Gastroesophageal sphincter (tissue), 3 donors: ENCODE measurements at regions not wholly inside any gene's neighbourhood (a gene's known extent, or its start where the extent isn't known, plus 50 kb on each side); places are given as distances from the start of the nearest gene placed in this dataset.

Experiments
- POLR2A ChIP-seq, 2 donors: fragments of 450-650 bp; IDR thresholded peaks; one replicate each; pipeline ENCODE4 v1.6.1; 2017; ENCODE audit warnings: antibody characterized with exemption in 2 of 2, mild to moderate bottlenecking in 2 of 2, moderate library complexity in 1 of 2
- POLR2AphosphoS5 ChIP-seq: sonication (generic); formaldehyde crosslinking; IDR thresholded peaks from one replicate; pipeline ENCODE4 v1.6.1; 2017; ENCODE audit warnings: antibody characterized with exemption
- TF ChIP-seq, protein P1 (sequence below), 4 experiments: fragments of 200-600 bp in 2 of 4; fragments of 450-650 bp in 2 of 4; sonication (generic) in 1 of 4; IDR thresholded peaks; one replicate each; pipeline ENCODE4 v1.5.1; 2017 to 2019; ENCODE audit warnings: antibody characterized with exemption in 4 of 4, mild to moderate bottlenecking in 2 of 4, moderate library complexity in 2 of 4

DNA sequence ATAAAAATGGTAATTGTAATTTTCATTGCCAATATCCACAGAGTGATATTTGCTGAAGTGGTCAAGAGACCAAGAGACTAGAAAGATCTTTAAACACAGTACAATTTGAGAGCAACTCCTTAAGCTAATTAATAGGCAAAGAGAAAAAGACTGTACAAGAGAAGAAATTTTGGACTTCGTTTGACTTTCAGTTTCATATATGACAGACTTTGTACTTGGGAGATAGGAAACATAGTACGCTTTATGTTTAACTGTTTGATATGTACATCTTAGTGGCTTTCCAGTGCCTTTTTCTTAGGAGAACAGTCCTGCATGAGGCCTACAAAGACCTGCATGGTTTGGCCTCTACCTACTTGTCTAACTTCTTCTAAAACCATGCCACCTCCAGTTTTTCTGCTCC lies 1118.1 kb downstream of the TRHDE start:
- TF ChIP-seq, protein P1, sequence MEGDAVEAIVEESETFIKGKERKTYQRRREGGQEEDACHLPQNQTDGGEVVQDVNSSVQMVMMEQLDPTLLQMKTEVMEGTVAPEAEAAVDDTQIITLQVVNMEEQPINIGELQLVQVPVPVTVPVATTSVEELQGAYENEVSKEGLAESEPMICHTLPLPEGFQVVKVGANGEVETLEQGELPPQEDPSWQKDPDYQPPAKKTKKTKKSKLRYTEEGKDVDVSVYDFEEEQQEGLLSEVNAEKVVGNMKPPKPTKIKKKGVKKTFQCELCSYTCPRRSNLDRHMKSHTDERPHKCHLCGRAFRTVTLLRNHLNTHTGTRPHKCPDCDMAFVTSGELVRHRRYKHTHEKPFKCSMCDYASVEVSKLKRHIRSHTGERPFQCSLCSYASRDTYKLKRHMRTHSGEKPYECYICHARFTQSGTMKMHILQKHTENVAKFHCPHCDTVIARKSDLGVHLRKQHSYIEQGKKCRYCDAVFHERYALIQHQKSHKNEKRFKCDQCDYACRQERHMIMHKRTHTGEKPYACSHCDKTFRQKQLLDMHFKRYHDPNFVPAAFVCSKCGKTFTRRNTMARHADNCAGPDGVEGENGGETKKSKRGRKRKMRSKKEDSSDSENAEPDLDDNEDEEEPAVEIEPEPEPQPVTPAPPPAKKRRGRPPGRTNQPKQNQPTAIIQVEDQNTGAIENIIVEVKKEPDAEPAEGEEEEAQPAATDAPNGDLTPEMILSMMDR (IDR thresholded peaks at IDR 0.05), result no peak
- TF ChIP-seq POLR2AphosphoS5, result no peak
- no peak for TF ChIP-seq POLR2A (IDR thresholded peaks at IDR 0.05)
